GM23248 (cell line): ENCODE measurements at regions not wholly inside any gene's neighbourhood (a gene's known extent, or its start where the extent isn't known, plus 50 kb on each side); places are given as distances from the start of the nearest gene placed in this dataset.

Source experiments
- EZH2 ChIP-seq: fragments of 200-600 bp; sonication (generic); IDR thresholded peaks from 2 replicates; pipeline ENCODE4 v1.6.1; 2018; ENCODE audit warnings: antibody characterized with exemption, mild to moderate bottlenecking; ENCODE audit not compliant: insufficient read depth, poor library complexity, severe bottlenecking
- EZH2phosphoT487 ChIP-seq: fragments of 200-600 bp; sonication (generic); IDR thresholded peaks from 2 replicates; pipeline ENCODE4 v1.6.1; 2018; ENCODE audit warnings: antibody characterized with exemption, moderate library complexity, mild to moderate bottlenecking, low read depth; ENCODE audit not compliant: insufficient read depth

DNA sequence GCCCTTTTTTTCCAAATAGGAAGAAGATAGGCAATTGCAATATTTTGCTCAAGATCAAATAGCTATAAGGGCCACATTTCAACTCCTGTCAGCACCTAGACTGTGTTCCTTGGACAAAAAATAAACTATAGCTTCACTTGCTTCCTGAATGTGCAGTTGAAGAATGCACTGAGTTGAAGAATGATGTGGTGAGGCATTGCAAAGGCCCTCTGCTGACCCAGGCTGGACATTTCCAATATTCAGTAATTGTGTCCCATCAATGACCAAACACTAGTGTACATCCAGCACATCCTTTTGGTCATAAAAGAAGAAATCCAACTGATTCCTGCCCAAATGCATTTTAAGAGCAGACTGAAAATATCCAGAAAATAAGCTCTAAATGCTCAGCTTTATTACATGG is 424.8 kb upstream of the TGFBR2 start:
- TF ChIP-seq EZH2 (no peak), EZH2phosphoT487 (no peak)
